NCI-H510A treated with DMSO at 0.1 percent for 48 hours (cell line): ENCODE measurements at regions not wholly inside any gene's neighbourhood (a gene's known extent, or its start where the extent isn't known, plus 50 kb on each side); places are given as distances from the start of the nearest gene placed in this dataset.
"Not testable (repeated sequence)": the region's sequence is repeated elsewhere in the genome, so short reads cannot be mapped to it uniquely, and the experiment has no call there.

Experiments
- DNase-seq: peaks from one replicate; lab custom pipeline; 2025; lab: John Stamatoyannopoulos, UW

DNA sequence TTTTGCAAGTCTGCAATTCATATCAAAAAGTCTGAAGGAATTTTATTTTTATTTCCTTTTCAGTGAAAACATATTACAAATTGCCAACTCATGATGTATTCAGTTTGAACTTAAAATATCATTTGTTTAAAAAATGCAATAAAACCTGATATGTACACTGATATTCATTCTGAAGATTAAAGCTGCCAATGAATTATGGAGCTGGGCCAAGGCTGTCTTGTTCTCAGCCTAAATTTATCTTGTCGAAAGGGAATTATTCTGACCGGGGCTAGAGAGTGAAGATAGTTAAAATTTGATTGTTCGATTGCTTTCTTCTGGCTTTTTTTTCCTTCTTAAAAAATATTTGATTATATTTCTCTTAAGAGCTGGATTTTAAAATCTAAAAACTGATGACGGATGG, 54.0 kb upstream of the RBFOX1 start:
- DNase-seq: no peak

DNA sequence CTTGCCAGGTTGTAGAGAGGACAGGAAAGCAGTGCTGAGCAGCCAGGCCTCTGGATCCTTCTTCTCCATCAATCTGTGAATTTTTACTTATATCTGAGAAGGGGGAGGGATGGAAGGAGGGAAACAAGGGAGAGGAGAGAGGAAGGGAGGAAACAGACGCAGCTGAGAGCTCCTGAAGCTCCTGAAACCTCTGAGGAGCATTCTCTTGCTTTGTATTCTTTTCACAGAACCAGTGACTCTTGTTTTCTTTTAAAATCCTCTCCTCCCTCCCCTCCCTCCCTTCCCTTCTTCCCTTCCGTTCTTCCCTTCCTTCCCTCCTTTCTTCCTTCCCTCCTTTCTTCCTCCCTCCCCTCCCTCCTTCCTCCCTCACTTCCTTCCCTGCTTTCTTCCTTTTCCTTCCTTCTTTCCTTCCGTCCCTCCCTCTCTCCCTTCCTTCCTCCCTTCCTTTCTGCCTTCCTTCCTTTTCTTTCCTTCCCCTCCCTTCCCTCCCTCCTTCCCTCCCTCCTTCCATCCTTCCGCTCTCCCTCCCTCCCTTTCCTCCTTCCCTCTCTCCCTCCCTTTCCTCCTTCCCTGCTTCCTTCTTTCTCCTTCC, 60.0 kb upstream of the RBFOX1 start:
- no peak for DNase-seq

GRCh38 chr16:7271486-7271885, 61.2 kb upstream of the RBFOX1 start:
- no peak for DNase-seq

DNA sequence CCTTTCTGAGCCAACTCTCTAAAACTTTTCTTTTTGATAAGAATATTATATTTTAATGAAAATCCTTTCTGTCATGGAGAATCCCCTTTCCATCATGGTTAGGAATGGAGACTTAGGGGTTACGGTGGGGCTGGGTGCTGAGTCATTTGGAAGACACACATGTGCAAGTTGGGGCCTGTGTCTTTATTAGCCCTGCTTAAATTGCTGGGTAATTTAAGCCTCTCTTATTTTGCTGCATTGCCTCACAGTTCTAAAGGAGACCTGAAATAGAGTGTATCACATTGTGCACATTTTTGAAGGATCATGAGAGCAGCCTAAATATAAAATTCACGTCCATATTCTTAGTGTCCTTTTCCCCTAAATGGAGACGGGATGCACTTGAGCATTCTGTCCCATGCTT, 61.8 kb upstream of the RBFOX1 start:
- no peak for DNase-seq

GRCh38 chr16:7270006-7270405, 62.6 kb upstream of the RBFOX1 start:
- DNase-seq: no peak

DNA sequence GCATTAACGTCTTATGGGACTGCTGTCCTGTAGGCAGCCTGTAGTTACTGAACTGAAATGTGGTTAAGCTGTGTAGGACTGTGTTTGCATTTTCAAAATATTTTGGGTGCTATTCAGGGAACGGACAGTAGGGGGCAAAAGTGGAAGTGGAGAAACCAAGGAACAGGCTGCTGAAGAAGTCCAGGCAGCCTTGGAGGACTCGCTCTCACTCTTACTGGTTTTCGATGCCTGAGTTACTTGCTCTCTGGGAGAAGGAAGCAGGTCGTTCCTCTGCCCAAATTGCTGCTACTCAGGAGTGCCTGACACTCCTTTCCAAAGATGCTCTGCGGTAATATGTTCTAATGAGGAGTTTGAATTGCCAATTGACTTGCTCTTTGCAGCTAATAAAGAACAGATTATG, 64.5 kb upstream of the RBFOX1 start:
- no peak for DNase-seq

- DNase-seq: no peak
These were observed 75.6 kb upstream of the RBFOX1 start for GRCh38 chr16:7257016-7257415.

GRCh38 chr16:7246578-7246977, 86.1 kb upstream of the RBFOX1 start:
- DNase-seq: no peak

GRCh38 chr16:7239547-7239946, 93.1 kb upstream of the RBFOX1 start:
- no peak for DNase-seq

GRCh38 chr16:7236824-7237410, 95.7 kb upstream of the RBFOX1 start:
- DNase-seq: no peak

DNA sequence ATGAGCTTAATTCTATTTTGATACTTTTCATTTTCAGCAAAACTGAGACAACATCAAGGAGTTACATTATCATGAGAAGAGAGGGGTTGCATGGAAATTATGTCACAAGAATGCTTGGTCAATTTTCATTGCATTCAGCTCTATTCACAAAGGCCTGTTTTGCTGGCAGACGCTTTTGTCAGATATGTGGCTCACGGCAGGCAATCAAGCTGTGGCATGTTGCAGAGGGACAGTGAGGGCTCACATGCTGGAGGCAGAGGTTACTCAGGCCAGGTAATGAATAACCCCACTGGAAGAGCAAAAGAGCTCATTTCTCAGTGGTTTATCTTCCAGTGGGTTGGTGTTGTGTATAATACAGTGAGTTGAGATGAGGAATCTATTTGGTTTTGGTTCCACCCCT, 98.7 kb upstream of the RBFOX1 start:
- no peak for DNase-seq

DNA sequence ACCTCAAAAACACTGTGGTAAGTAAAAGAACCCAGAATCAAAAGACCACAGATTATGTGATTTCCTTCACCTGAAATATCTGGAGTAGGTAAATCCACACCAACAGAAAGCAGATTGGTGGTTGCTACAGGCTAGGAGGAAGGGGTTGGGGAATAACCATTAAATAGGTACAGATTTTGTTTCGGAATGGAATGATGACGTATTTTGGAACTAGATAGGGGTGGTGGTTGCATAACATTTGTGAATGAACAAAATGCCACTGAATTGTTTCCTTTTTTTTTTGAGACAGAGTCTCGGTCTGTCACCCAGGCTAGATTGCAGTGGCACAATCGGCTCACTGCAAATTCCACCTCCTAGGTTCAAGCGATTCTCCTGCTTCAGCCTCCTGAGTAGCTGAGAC, 100.9 kb upstream of the RBFOX1 start:
- DNase-seq: no peak

GRCh38 chr16:7229433-7230218, 103.0 kb upstream of the RBFOX1 start:
- not testable (repeated sequence) for DNase-seq

DNA sequence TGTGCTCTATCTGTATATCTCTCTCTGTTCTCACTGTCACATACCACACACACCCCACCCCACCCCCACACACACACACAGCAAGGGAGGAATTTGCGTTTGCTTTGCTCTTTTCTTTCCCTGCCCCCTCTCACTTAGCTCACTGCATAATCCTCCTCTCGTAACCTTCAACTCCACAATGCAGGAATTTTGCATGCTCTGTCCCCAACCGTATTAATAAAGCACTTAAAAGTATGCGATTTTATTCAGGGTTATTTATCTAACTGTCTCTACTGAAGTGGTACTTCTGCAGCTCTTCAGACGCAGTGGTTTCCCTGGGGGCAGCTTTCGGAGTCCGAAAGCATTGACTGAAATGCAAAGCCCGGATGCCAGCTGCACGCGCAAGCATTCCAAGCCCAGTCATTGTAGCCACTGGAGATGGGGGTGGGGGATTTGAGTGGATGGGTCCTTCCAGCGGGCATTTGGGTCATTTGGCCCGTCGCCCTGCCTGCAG, 105.4 kb upstream of the RBFOX1 start:
- DNase-seq: no peak

- no peak for DNase-seq
These were observed 111.5 kb upstream of the RBFOX1 start for GRCh38 chr16:7221157-7221556.

- DNase-seq: no peak
These were observed 113.7 kb upstream of the RBFOX1 start for GRCh38 chr16:7218936-7219335.

- DNase-seq: no peak
These were observed 114.8 kb upstream of the RBFOX1 start for GRCh38 chr16:7217797-7218196.

DNA sequence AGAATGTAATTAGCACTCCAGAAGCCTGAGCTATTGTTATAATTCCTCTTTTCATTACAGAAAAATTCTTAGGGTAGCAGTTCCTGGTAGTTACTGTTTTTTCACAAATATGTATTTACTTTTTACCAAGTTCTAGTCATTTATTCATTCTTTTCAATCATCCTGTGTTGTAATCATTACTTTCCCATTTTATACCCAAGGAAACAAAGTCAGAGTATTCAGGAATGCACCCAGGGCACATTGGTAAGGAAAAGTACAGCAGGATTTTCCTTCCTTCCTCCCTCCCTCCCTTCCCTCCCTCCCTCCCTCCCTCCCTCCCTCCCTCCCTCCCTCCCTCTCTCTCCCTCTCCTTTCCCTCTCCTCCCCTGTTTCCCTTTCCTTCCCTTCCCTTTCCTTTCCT, 115.9 kb upstream of the RBFOX1 start:
- no peak for DNase-seq

GRCh38 chr16:7211781-7212180, 120.9 kb upstream of the RBFOX1 start:
- DNase-seq: no peak

- DNase-seq: no peak
These were observed 123.0 kb upstream of the RBFOX1 start for GRCh38 chr16:7209598-7209997.

DNA sequence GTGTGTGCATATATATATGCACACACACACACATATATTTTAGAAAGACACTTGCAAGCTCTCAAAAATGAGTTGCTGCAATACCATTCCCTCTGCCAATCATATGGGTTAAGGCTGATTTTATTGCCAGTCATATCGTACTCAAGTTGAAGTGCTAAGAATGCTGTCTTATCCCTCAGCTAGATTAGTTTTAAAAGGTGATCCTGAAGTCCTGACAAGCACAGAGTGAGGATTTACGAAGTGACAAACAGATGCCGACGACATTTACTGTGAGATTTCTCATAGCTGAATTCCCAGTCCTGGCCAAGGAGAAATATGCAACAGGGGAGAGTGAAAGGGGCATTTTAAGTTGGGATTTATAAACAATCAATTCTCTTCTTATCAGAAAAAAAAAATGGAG, 126.2 kb upstream of the RBFOX1 start:
- no peak for DNase-seq

DNA sequence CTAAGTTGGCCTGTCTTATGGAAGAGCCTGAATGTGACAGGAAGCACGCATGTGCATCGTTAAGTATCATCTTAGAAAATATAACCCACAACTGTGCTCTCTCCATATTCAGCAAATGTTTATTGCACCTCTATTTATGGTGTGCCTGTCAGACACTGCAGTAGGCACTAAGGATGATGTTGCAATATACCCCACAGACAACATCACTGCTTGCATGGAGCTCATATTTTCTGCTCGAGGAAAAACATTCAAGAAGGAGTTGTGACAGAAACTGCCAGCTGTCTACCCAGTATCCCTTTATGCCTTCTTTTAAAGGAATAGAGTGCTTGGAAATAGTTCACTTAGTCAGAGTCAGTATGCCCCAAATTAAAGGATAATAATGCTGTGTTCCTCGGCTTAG, 132.3 kb upstream of the RBFOX1 start:
- DNase-seq: no peak

DNA sequence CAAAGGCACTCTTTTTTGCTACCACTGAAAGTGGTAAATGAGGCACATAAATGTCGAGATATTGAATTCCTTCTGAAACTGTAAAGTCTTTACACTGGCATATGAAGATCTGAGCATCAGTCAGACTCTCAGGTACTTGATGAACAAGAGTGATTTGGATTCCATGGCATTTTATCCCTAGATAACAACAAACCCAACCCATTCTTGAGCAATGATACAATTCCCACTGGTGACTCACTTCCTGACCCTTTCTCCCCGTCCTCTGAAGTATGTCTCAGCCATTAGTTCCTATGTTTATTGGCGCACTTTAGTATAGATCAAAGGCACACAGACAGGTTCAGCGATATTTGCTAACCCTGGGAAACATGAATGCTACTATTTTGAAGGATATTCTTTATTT, 147.0 kb upstream of the RBFOX1 start:
- no peak for DNase-seq
